Prostate gland (tissue), 2 donors: ENCODE measurements at regions not wholly inside any gene's neighbourhood (a gene's known extent, or its start where the extent isn't known, plus 50 kb on each side); places are given as distances from the start of the nearest gene placed in this dataset.

Source experiments
- CTCF ChIP-seq, 4 experiments: fragments of 200-600 bp in 2 of 4; fragments of 450-650 bp in 2 of 4; sonication (generic) in 2 of 4; IDR thresholded peaks; 1 replicate in 3 of 4; 2 replicates in 1 of 4; pipeline ENCODE4 v1.5.1; 2016 to 2019; ENCODE audit warnings: antibody characterized with exemption in 4 of 4, mild to moderate bottlenecking in 2 of 4, moderate library complexity in 2 of 4
- POLR2A ChIP-seq: fragments of 450-650 bp; IDR thresholded peaks from one replicate; pipeline ENCODE4 v1.6.1; 2016; ENCODE audit warnings: antibody characterized with exemption, mild to moderate bottlenecking

GRCh38 chr5:141788296-141788970 lies 89.8 kb downstream of the PCDH1 start:
- no peak for TF ChIP-seq CTCF (IDR thresholded peaks at IDR 0.05)
- no peak for TF ChIP-seq POLR2A
